Chondrocyte (in vitro differentiated cells): ENCODE measurements at regions not wholly inside any gene's neighbourhood (a gene's known extent, or its start where the extent isn't known, plus 50 kb on each side); places are given as distances from the start of the nearest gene placed in this dataset.

ENCODE experiments used
- DNase-seq: peaks from one replicate; pipeline ENCODE4 v3.0.0; 2021; ENCODE audit warnings: mixed read lengths, low spot score
- H3K27ac Mint-ChIP-seq: one replicate; pipeline ENCODE4 v1.8.0; 2021; ENCODE audit warnings: mild to moderate bottlenecking, moderate library complexity, mixed read lengths; ENCODE audit not compliant: unreplicated experiment
- H3K27me3 Mint-ChIP-seq: 2 replicates; pipeline ENCODE4 v1.8.0; 2021; ENCODE audit warnings: low read depth, mixed read lengths
- H3K36me3 Mint-ChIP-seq: 2 replicates; pipeline ENCODE4 v1.8.0; 2021; ENCODE audit warnings: low read depth, mixed read lengths
- H3K4me1 Mint-ChIP-seq: 2 replicates; pipeline ENCODE4 v1.8.0; 2021; ENCODE audit warnings: low read depth, mild to moderate bottlenecking, mixed read lengths
- H3K4me3 Mint-ChIP-seq: one replicate; pipeline ENCODE4 v1.8.0; 2021; ENCODE audit warnings: mild to moderate bottlenecking, moderate library complexity, mixed read lengths; ENCODE audit not compliant: unreplicated experiment
- H3K9me3 Mint-ChIP-seq: 2 replicates; pipeline ENCODE4 v1.8.0; 2021; ENCODE audit warnings: low read depth, mixed read lengths
- CTCF ChIP-seq: fragments of 200-600 bp; sonication (generic); IDR thresholded peaks from 2 replicates; pipeline ENCODE4 v1.5.0; 2021; ENCODE audit warnings: antibody characterized with exemption, mild to moderate bottlenecking, moderate library complexity

- no peaks in the 10 kb centered on the region for H3K4me1 Mint-ChIP-seq
- TF ChIP-seq CTCF = no peak
- no peak overlapping the region for H3K4me3 Mint-ChIP-seq
- DNase-seq = no peak
- no peaks in the 10 kb centered on the region for H3K36me3 Mint-ChIP-seq
- no peaks in the 10 kb centered on the region for H3K9me3 Mint-ChIP-seq
- H3K27me3 Mint-ChIP-seq = peaks cover 16% of the 10 kb centered on the region
- H3K27ac Mint-ChIP-seq = no peak overlapping the region
Measured at GRCh38 chr2:75808793-75809535, 98.2 kb upstream of the GCFC2 start.

GRCh38 chr2:75807992-75808391 lies 97.3 kb upstream of the GCFC2 start:
- DNase-seq = no peak
- no peaks in the 10 kb centered on the region for H3K9me3 Mint-ChIP-seq
- H3K27ac Mint-ChIP-seq = no peak overlapping the region
- H3K27me3 Mint-ChIP-seq = peaks cover 19% of the 10 kb centered on the region
- no peak for TF ChIP-seq CTCF
- no peak overlapping the region for H3K4me3 Mint-ChIP-seq
- H3K4me1 Mint-ChIP-seq = no peaks in the 10 kb centered on the region
- no peaks in the 10 kb centered on the region for H3K36me3 Mint-ChIP-seq

GRCh38 chr2:75801234-75801982 lies 90.7 kb upstream of the GCFC2 start:
- no peaks in the 10 kb centered on the region for H3K9me3 Mint-ChIP-seq
- no peak for DNase-seq
- no peak for TF ChIP-seq CTCF
- H3K36me3 Mint-ChIP-seq = no peaks in the 10 kb centered on the region
- H3K4me3 Mint-ChIP-seq = no peak overlapping the region
- no peak overlapping the region for H3K27ac Mint-ChIP-seq
- no peaks in the 10 kb centered on the region for H3K4me1 Mint-ChIP-seq
- H3K27me3 Mint-ChIP-seq = peaks cover 27% of the 10 kb centered on the region

GRCh38 chr2:75800456-75800855 lies 89.7 kb upstream of the GCFC2 start:
- Mint-ChIP-seq H3K9me3 (no peaks in the 10 kb centered on the region), H3K4me3 (no peak overlapping the region), H3K27ac (no peak overlapping the region), H3K36me3 (no peaks in the 10 kb centered on the region), H3K4me1 (no peaks in the 10 kb centered on the region), H3K27me3 (peaks cover 33% of the 10 kb centered on the region)
- TF ChIP-seq CTCF = no peak
- DNase-seq = no peak

- Mint-ChIP-seq H3K27me3 (peaks cover 34% of the 10 kb centered on the region), H3K4me1 (no peaks in the 10 kb centered on the region), H3K9me3 (no peaks in the 10 kb centered on the region), H3K27ac (no peak overlapping the region), H3K4me3 (no peak overlapping the region), H3K36me3 (no peaks in the 10 kb centered on the region)
- TF ChIP-seq CTCF = no peak
- DNase-seq = no peak
Measured at GRCh38 chr2:75799859-75800258, 89.1 kb upstream of the GCFC2 start.
